ENCODE measurements at regions not wholly inside any gene's neighbourhood (a gene's known extent, or its start where the extent isn't known, plus 50 kb on each side); places are given as distances from the start of the nearest gene placed in this dataset.

DNA sequence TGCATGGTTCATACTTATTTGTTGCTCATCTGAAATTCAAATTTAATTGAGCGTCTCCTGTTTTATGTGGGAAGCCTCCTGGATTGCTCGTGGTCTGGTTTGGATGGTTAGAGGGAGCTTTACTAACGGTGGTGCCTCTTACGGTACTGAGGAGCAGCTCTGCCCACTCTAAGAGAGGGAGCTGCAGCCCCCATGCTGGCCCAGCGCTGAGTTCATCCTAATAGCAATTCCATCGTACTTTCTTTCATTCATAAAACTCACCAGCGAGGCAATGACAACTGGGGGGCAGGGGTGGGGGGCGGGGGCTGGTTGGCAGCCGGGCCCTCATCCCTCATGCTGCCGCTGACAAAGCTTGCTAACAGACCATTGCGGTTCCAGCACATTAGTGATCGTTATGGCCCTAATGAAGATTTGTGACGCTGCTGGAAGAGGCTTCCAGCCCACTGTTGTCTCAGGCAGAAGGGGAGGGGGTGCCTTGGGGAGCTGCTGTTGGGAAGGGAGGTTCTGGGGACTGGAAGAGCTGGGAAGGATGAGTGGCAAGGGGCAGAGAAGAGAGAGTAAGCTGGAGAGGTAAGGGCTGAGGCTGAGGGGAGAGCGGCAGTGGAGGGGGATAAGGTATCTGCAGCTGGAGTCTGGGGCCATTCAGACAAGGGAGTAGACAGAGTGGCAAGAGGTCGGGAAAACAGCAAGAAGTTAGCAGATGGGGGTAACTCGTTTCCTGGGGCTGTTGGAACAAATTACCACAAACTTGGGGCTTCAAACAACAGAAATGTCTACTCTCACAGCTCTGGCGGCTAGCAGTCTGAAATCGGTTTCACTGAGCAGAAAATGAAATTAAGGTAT is 238.1 kb downstream of the LPIN1 start:
- no peak overlapping the region for H3K4me3 ChIP-seq
- no peak overlapping the region for H3K27ac ChIP-seq

DNA sequence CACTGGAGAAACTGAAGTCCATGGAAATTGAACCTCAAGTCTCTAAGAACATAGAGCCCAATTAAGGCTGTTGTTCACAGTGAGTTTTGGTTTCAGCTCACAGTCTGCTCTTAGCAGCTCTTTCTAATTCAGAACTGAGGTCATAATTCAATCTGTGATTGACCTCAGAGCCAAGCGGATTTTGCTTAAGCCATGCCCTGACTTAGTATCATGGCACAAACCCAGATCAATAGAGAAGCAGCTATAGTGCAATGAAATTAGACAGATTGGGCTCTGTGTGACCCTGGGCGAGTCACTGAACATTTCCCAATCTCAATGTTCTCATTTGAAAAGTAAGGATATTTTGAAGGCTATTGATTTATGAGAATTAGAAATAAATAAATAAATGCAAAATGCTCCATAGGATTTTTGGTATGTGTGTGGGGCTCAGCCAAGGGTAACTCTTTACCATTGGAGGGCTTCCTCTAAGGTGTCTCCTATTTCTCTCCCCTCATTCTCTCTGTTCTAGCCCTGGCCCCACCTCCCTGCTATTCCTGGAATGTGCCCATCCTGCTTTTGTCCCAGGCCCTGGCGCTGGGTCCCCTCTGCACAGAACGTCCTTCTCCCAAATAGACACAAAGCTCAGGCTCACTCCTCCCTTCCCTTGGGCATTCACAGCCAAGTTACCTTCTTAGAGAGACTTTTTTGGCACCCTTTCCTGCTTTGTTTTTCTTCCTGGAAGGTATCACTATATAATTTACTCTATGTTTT is 239.6 kb downstream of the LPIN1 start:
- no peak overlapping the region for H3K27ac ChIP-seq
- no peak overlapping the region for H3K4me3 ChIP-seq

DNA sequence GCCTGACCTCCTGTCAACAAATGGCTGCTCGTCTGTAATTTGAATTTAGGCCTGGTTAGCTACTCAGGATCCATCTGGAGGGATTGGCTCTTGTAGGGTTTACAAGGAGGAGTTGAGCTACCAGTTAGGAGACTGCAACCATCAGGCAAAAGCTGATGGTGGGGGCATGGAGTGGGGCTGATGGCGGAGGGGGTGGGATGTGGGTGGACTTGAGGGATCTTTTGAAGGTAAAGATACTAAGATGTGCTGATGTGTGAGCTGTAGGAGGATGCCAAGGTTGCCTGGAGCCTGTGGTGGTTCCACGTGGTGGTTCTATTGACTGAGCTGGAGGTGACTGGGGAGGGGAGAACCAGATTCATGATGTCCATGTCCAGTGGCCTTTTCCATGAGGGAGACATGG is 240.7 kb downstream of the LPIN1 start:
- no peak overlapping the region for H3K27ac ChIP-seq
- no peak overlapping the region for H3K4me3 ChIP-seq

DNA sequence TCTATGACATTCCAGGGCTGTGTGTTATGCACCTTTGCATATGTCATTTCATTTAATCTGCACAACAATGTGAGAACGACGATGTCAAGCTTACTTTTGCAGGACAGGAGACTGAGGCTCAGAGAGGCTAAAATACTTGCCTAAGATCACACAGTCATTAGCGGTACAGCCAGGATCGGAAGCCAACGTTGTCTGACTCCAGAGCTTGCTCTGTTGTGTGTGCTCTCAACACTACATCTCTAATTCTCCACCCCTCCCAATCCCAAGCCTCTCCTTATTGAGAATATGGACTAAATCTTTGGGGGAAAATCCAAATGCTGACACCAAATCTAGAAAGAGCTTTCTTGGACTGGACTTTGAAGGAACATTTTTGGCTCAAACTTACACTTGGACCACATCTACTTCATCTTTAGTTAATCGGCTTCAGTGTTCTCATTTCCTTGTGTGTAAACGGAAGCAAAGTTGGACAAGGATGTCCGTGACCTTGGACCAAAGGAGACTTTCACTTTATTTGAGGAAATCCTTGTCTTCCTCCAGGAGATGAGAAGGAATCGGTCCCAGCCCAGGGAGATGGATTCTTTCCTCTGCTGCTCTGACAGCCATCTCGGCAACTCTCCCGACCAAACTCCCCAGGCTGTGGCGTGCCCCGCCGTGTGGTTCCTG is 242.4 kb downstream of the LPIN1 start:
- Histone ChIP-seq H3K27ac (no peak overlapping the region), H3K4me3 (no peak overlapping the region)

DNA sequence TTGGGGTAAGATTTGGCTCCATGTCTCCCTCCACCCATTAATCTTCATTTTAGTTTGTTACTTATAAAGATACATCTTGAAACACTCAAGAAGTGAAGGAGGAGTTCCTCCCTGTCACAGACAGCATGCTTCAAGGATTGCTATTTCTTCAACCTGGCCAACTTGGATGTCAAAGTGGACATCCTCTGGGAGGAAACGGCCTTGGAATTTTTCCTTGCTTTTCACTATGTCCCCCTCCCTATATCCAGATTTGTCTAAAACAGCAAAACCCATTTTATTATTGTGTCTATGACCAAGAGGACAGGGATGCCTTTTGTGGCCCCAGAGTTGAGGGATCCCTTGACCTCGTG is 242.9 kb downstream of the LPIN1 start:
- no peak overlapping the region for H3K27ac ChIP-seq
- H3K4me3 ChIP-seq: no peak overlapping the region

DNA sequence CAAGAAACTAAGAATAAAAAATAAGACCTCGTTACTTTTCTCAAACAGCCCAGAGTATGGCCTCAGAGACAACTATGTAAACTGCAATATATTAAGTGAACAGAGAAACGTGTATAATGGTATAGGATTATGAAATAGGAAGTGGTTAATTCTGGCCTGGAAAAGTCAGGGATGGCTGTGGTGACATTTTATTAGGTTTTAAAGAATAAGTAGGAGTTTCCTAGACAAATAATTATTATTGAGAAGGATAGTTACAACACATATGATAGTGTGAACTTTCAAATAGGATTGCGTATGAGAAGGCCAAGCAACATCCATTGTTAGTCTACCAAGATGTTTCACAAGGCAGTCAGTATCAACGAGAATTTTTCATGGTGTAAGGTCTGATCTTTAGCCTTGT is 244.1 kb downstream of the LPIN1 start:
- no peak overlapping the region for H3K27ac ChIP-seq
- no peak overlapping the region for H3K4me3 ChIP-seq

DNA sequence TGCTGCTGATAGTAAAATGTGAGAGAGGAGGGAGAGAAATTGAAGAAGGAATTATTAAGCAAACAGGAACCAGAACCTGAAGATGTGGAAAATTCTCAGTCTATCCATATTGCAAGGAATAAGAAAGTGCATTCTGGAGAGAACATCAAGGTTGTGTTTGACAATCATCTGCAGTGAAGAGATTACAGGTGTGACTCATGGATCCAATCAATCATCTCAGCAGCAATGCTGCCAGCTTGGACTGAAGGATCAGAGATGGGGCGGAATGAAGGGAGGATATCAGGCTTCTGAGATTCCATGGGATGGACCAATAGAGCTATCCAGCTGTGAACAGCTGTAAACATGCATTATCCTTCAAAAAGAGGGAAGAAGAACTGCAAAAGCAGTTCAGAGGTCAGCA is 247.3 kb downstream of the LPIN1 start:
- no peak overlapping the region for H3K4me3 ChIP-seq
- no peak overlapping the region for H3K27ac ChIP-seq

DNA sequence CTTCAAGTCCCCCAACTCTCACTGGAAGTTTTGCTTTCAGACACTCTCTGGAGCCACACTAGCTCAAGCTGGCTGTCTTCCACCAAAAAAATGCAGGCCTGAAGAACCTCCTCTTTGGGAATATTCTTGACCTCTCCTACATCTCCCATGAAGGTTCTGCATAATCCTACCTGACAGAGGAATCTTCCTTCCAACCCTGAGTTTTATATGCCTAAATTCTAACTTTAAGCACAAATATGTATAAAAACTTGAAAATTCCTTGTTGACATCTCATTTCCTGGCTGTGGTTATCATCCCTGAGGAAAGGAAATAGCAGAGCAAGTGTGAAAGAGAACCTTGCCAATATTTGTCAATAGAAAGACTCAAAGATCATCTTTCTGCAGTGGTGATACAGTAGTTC is 249.0 kb downstream of the LPIN1 start:
- Histone ChIP-seq H3K4me3 (no peak overlapping the region), H3K27ac (no peak overlapping the region)

DNA sequence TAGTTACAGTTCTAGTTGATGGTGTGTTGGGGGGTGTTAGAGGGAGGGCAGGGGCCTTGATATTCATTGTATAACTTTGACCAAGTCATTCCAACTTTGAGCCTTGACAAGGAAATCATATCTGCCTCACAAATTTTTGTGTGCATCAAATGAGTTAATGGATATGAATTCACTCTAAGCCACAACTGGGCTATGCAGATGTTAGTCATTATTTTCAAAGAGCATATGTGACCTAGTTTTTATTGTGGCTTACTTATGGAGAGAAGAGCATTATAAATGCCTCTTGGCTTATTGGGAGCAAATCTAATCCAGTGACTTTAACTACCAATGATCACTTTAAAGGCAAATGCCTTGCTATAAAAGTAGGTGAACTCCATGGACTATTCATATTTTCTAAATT is 250.2 kb downstream of the LPIN1 start:
- H3K4me3 ChIP-seq: no peak overlapping the region

DNA sequence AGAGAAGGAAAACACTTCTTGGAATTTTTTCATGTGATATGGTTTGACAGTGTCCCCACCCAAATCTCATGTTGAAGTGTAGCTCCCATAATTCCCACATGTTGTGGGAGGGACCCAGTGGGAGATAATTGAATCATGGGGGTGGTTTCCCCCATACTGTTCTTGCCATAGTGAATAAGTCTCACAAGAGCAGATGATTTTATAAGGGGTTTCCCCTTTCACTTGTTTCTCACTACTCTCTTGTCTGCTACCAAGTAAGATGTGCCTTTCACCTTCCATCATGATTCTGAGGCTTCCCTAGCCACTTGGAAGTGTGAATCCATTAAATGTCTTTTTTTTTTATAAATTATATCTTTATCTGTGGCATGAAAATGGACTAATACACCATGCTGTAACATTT is 250.7 kb downstream of the LPIN1 start:
- Histone ChIP-seq H3K27ac (no peak overlapping the region), H3K4me3 (no peak overlapping the region)

More for the DNA sequence above, 250.2 kb downstream of the LPIN1 start:
- H3K27ac ChIP-seq: no peak overlapping the region

DNA sequence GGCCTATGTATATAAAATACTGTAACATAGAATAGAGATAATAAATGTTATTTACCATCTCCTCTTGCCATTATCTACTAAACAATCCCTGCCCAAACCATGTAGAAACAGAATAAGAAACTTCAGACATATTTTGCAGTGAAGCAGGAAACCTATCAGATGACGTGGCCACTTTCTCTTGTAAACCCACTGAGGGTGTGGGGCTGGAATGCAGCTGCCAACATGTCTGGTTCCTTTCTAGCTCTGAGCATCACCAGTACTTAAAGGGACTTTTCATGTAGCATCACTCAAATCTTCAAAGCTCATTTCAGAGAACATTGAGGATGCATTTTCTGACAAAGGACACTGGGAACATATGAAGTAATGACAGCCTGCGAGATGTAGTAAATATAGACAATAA is 251.8 kb downstream of the LPIN1 start:
- H3K27ac ChIP-seq: no peak overlapping the region
- no peak overlapping the region for H3K4me3 ChIP-seq

DNA sequence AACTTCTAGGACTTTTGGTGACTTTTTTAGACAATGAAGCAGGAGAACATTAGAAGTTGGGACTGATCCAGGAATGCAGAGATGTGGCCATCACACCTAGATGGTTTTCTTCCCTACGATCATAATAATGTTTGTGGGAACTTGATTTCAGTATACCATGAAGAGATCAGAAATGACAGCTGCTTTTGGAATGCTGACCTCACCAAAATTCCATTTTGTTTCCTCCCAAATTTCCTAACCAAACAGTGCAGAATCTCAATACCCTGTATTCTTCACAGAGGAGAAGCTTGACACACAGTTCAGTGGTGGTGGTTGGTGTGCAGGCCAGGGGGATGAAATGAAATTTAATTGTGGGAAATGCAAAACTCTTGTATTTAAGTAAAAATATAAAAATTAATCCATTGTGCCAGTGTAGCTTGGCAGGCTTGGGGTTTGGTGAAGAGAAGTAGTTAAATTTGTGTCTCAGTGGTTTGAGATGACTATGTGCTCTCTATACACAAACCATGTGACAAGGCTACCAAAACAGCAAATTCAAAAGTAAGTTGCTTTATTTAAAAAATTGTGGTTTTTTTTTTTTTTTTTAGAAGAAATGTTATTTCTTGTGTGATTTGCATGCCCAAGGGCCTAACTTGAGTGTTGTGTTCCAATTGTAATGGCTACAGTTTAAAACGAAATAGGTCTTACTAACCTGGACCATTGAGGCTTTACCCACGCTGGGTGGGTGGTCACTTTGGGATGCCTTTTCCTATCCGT is 252.4 kb downstream of the LPIN1 start:
- H3K27ac ChIP-seq: no peak overlapping the region
- H3K4me3 ChIP-seq: no peak overlapping the region

DNA sequence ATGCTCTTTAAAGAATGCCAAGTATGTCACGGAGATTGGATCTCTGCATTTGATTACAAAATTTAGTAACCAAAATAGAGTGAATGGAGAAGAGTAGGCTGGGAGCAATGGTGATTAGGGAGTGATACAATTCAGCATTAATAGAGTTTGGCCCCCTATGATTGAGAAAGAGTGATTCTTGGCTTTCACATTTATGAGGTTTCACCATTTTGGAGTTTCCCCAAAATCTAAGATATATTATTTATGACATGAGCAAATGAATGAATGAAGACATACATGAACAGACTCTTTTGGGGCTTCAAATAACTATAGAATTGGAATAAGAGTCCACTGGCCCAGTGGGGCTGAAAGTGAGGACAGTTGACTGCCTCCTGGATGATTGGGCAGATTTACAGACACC is 255.2 kb downstream of the LPIN1 start:
- Histone ChIP-seq H3K4me3 (no peak overlapping the region), H3K27ac (no peak overlapping the region)

DNA sequence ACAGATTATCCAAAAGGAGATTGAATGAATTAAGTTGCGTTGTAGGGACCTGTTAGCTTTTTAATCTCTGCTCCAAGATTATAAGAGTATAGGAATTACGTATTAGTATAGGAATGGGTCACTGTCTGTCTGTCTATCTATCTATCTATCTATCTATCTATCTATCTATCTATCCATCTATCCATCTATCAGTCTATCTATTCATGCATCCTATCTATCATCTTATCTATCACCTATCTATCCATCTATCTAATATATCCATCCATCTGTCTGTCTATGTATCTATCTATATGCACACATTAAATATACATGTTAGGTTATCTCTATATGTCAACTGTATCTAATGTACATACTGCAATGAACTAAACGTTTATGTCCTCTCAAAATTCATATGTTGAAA is 255.8 kb downstream of the LPIN1 start:
- H3K27ac ChIP-seq: no peak overlapping the region

DNA sequence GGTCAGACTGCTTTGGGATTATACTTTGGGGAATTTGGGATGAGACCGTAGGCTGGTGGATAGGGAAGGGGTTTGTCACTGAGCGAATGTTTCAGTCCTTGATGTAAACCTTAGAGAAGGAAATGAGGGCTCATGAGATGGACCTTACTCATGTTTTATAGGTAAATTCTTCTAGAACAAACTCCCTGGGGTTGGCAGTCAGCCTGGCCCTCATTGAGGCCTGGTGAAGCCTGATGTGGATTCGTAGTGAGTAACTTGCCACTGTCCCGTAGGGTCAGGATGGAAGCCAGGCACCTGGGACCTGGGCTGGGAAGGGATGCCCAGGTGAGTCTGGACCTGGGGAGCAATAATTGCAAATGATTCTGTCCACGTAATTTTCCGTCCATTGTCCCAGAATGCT is 258.3 kb downstream of the LPIN1 start:
- Histone ChIP-seq H3K27ac (no peak overlapping the region), H3K4me3 (no peak overlapping the region)

More for the DNA sequence above, 255.8 kb downstream of the LPIN1 start:
- H3K4me3 ChIP-seq: no peak overlapping the region

DNA sequence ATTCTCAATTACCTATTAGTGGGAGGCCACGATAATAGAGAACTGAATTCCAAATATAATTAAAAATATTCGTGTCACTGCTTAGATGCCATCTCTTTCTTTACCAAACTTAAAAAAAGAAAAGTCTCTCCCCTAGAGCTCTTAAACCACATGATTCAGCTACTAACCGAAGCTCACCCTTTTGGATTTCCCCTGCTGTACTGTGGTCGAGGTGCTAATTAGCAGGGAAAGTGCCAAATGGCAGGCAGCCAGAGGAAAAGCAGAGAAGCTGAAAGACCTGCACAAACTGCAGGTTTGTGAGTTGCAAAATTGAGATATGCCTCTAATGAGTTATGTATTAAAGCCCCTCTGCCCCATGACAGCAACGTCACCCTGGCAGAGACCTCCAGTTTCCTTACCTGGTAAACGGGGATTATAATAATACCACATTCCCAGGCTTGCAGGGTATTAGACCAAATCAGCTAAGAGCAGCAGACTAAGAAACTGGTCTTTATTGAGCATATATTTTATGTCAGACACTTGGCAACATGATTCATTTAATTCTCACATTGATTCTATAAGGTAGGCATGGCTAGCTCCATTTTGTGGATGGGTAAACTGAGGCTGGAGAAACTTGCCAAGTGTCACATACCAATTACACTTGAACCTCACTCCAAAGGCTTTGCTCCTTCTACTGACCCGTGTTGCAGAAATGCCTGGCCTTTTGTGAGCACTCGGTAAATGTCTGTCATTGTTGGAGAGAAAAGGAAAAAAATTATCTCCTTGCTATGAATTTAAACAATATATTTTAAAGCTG is 259.7 kb downstream of the LPIN1 start:
- no peak overlapping the region for H3K27ac ChIP-seq
- no peak overlapping the region for H3K4me3 ChIP-seq

DNA sequence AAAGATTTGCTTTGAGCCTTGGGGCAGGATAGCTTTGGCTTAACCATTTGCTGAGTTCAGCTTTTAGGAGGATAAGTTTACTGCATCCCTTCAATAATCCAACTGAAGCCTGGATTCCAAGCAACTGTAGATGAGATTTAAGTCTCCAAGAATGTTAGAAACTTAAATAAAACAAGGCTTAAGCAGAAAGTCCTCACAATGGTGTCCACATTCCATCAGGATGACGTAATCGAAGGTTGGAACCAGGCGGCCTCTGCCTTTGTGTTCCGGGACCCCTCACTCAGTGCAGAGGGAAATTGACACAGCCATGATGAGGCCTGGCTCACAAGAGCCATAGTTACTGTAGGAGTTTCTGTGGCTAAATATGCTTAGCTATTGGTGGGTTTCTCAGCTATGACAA is 260.4 kb downstream of the LPIN1 start:
- H3K4me3 ChIP-seq: no peak overlapping the region
- H3K27ac ChIP-seq: no peak overlapping the region

DNA sequence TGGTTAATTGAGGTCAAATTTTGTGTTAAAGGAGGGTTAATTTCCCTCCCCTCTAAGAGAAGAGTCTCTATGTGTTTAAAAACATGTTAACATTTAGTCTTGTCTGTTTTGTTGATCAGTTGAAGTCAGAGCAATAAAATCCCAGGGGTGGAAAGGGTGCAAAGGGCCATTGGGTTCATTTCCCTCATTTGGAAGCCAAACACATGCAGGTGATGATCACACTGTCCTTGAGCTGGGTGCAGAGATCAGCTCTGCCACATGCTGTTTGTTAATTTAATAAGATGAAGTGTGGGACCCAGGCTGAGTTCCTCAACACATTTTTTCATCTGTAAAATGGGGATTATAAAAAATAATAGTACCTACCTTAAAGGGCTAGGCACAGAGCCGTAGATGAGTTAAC is 260.9 kb downstream of the LPIN1 start:
- H3K27ac ChIP-seq: no peak overlapping the region

DNA sequence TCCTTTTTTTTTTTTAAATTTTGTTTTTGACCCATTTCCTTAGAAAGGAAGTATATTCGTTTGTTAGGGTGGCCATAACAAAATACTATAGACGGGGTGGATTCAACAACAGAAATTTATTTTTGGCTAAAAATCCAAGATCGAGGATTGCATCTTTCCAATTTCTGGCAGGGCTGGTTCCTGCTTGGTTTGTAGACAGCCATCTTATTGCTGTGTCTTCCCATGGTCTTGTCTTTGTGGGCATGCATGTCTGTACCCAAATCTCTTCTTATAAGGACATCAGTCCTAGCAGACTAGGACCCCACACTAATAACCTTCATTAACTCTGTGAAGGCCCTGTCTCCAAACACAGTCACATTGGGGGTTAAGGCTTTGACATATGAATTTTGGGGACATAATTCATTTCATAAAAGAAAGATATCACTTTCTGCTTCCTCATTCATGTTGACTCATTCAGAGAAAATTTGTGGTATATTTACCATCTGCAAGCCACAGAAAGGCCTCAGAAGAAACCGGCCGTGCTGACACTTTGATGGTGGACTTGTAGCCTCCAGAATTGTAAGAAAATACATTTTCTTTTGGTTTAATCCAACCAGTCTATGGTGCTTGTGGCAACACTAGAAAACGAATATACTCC is 262.1 kb downstream of the LPIN1 start:
- no peak overlapping the region for H3K4me3 ChIP-seq
- H3K27ac ChIP-seq: no peak overlapping the region

More for the DNA sequence above, 260.9 kb downstream of the LPIN1 start:
- H3K4me3 ChIP-seq: no peak overlapping the region

Measured in skin epidermis (tissue), 12 donors.